Transverse colon (tissue), 4 donors: ENCODE measurements at regions not wholly inside any gene's neighbourhood (a gene's known extent, or its start where the extent isn't known, plus 50 kb on each side); places are given as distances from the start of the nearest gene placed in this dataset.

ENCODE experiments used
- CTCF ChIP-seq, 5 experiments: fragments of 200-600 bp in 3 of 5; fragments of 450-650 bp in 2 of 5; sonication (generic) in 3 of 5; IDR thresholded peaks; 1 replicate in 2 of 5; 2 replicates in 3 of 5; pipeline ENCODE4 v1.5.1; 2016 to 2017; ENCODE audit warnings: antibody characterized with exemption in 5 of 5, inconsistent platforms in 3 of 5, mild to moderate bottlenecking in 2 of 5, moderate library complexity in 1 of 5
- POLR2A ChIP-seq: fragments of 450-650 bp; IDR thresholded peaks from one replicate; pipeline ENCODE4 v1.6.1; 2016; ENCODE audit warnings: antibody characterized with exemption, mild to moderate bottlenecking, moderate library complexity
- POLR2AphosphoS5 ChIP-seq, 3 donors: sonication (generic); formaldehyde crosslinking; IDR thresholded peaks; one replicate each; pipeline ENCODE4 v1.6.1; 2016; ENCODE audit warnings: antibody characterized with exemption in 3 of 3

GRCh38 chr12:5197656-5198055 lies 154.0 kb downstream of the KCNA5 start:
- TF ChIP-seq CTCF (IDR thresholded peaks at IDR 0.05) (no peak), POLR2AphosphoS5 (IDR thresholded peaks at IDR 0.05) (no peak), POLR2A (no peak)
